ENCODE measurements at regions not wholly inside any gene's neighbourhood (a gene's known extent, or its start where the extent isn't known, plus 50 kb on each side); places are given as distances from the start of the nearest gene placed in this dataset.
A peak's percentile ranks its signal among the peaks of the same experiment; 100 is the strongest.

DNA sequence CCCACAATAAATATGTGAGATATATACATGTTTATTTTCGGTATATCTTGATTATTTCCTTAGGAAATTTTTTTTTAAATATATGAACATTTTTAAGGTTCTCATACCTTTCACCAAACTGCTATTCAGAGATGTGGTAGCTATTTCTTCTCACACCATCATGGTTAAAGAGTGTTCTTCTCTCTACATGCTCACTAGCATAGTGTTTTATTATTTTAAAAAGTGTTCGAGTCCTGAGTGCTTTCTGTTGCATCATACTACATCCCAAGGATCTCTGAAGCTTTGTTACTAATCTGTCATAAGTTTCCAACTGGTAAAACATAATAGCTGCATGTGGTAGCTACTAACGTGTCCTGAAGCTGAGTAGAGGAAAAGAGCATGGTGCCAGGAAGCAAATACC lies 177.4 kb upstream of the GLRA1 start:
- Histone ChIP-seq H3K4me1 (no peaks in the 10 kb centered on the region), H3K27me3 (no peaks in the 10 kb centered on the region), H3K27ac (no peak overlapping the region), H3K9me3 (no peaks in the 10 kb centered on the region), H3K4me3 (no peak overlapping the region), H3K36me3 (no peaks in the 10 kb centered on the region)
- TF ChIP-seq EP300 (IDR thresholded peaks at IDR 0.05) (no peak), POLR2AphosphoS5 (IDR thresholded peaks at IDR 0.05) (no peak), CTCF (IDR thresholded peaks at IDR 0.05) (no peak), POLR2A (IDR thresholded peaks at IDR 0.05) (no peak)
- DNase-seq, result no peak
- ATAC-seq (ENCODE audit: low FRiP score in 2 of 2), result no peak
- WGBS, 2 donors, result 86 to 89% methylated on average over 3 of the region's 3 CpGs

GRCh38 chr5:152100462-152100861 lies 175.8 kb upstream of the GLRA1 start:
- Histone ChIP-seq H3K4me3 (no peak overlapping the region), H3K4me1 (no peaks in the 10 kb centered on the region), H3K27ac (no peak overlapping the region), H3K27me3 (no peaks in the 10 kb centered on the region), H3K36me3 (no peaks in the 10 kb centered on the region), H3K9me3 (no peaks in the 10 kb centered on the region)
- ATAC-seq (ENCODE audit: low FRiP score in 2 of 2) (no peak), DNase-seq (no peak)
- no peak for TF ChIP-seq EP300 (IDR thresholded peaks at IDR 0.05)
- TF ChIP-seq CTCF (IDR thresholded peaks at IDR 0.05), result no peak
- TF ChIP-seq POLR2AphosphoS5 (IDR thresholded peaks at IDR 0.05), result no peak
- no peak for TF ChIP-seq POLR2A (IDR thresholded peaks at IDR 0.05)

DNA sequence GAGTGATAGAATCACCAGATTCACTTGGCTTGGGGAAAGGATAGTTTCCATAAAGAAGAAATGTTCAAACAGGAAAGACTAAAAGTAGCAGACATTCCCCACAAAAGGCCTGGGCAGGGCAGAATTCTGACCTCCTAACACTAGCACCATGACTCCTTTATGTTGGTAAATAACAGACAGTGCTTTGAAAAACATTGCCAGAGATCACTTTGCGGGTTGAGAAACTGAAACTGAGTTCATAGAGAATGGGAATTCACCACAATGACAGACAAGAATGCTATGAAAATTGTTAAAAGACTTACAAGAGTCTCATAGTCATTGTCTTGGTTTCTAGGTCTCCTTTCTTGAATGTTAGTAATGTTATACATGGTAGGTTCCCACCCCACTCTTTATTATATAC lies 172.5 kb upstream of the GLRA1 start:
- Histone ChIP-seq H3K27me3 (no peaks in the 10 kb centered on the region), H3K4me3 (no peak overlapping the region), H3K9me3 (no peaks in the 10 kb centered on the region), H3K27ac (no peak overlapping the region), H3K4me1 (no peaks in the 10 kb centered on the region), H3K36me3 (no peaks in the 10 kb centered on the region)
- DNase-seq (no peak), ATAC-seq (ENCODE audit: low FRiP score in 2 of 2) (no peak)
- TF ChIP-seq POLR2A (IDR thresholded peaks at IDR 0.05), result no peak
- TF ChIP-seq EP300 (IDR thresholded peaks at IDR 0.05), result no peak
- no peak for TF ChIP-seq POLR2AphosphoS5 (IDR thresholded peaks at IDR 0.05)
- TF ChIP-seq CTCF (IDR thresholded peaks at IDR 0.05), result no peak
- 58 to 66% methylated on average over 1 of the region's 1 CpG for WGBS, 2 donors

DNA sequence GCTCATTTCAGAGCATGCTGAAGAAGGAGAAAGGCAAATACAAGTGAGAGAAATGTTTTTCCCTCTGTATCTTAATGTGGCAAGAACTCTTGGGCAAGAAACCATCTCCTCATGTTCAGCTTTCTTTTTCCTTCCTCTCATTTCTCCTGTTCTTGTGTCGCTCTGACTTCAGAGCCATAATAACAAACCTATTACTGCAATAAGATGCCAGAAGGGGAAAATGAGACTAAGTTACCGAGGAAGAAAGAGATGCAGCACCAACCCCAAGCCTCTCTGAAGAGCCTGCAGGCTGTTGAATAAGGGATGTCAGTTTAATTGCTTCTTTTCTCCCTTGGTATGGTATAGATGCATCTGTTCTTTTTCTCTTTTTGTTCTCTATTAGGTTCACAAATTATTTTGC lies 170.1 kb upstream of the GLRA1 start:
- H3K4me1 ChIP-seq, result no peaks in the 10 kb centered on the region
- no peaks in the 10 kb centered on the region for H3K27me3 ChIP-seq
- ATAC-seq (ENCODE audit: low FRiP score in 2 of 2), result no peak
- DNase-seq, result no peak
- TF ChIP-seq CTCF (IDR thresholded peaks at IDR 0.05), result no peak
- TF ChIP-seq POLR2AphosphoS5 (IDR thresholded peaks at IDR 0.05), result no peak
- no peak for TF ChIP-seq EP300 (IDR thresholded peaks at IDR 0.05)
- no peak for TF ChIP-seq POLR2A (IDR thresholded peaks at IDR 0.05)
- 42 to 58% methylated on average over 2 of the region's 2 CpGs for WGBS, 2 donors
- no peak overlapping the region for H3K27ac ChIP-seq
- H3K4me3 ChIP-seq, result no peak overlapping the region
- H3K9me3 ChIP-seq, result no peaks in the 10 kb centered on the region
- H3K36me3 ChIP-seq, result no peaks in the 10 kb centered on the region

GRCh38 chr5:152094060-152094459 lies 169.4 kb upstream of the GLRA1 start:
- Histone ChIP-seq H3K36me3 (no peaks in the 10 kb centered on the region), H3K27me3 (no peaks in the 10 kb centered on the region), H3K4me1 (no peaks in the 10 kb centered on the region), H3K27ac (no peak overlapping the region), H3K9me3 (no peaks in the 10 kb centered on the region), H3K4me3 (no peak overlapping the region)
- ATAC-seq (ENCODE audit: low FRiP score in 2 of 2) (no peak), DNase-seq (no peak)
- TF ChIP-seq POLR2AphosphoS5 (IDR thresholded peaks at IDR 0.05), result peak in 1 of 2 donors; percentile 11
- no peak for TF ChIP-seq CTCF (IDR thresholded peaks at IDR 0.05)
- no peak for TF ChIP-seq EP300 (IDR thresholded peaks at IDR 0.05)
- TF ChIP-seq POLR2A (IDR thresholded peaks at IDR 0.05), result no peak
- 16 to 23% methylated on average over 2 of the region's 2 CpGs for WGBS, 2 donors
